Activated CD8-positive, alpha-beta memory T cell treated with anti-CD3 and anti-CD28 coated beads for 36 hours (primary cell): ENCODE measurements at regions not wholly inside any gene's neighbourhood (a gene's known extent, or its start where the extent isn't known, plus 50 kb on each side); places are given as distances from the start of the nearest gene placed in this dataset.
"Not testable (repeated sequence)": the region's sequence is repeated elsewhere in the genome, so short reads cannot be mapped to it uniquely, and the experiment has no call there.

Experiments
- CTCF ChIA-PET: fragments of 350-600 bp; sonication (Branson Sonifier 250); formaldehyde crosslinking; loops from one replicate; lab custom pipeline; 2021; ENCODE audit warnings: antibody characterized with exemption; lab: Charles Lee
- POLR2A ChIA-PET: fragments of 350-600 bp; sonication (Branson Sonifier 250); formaldehyde crosslinking; loops from one replicate; lab custom pipeline; 2021; ENCODE audit warnings: antibody characterized with exemption; lab: Charles Lee

- POLR2A ChIA-PET: no interaction called here
- CTCF ChIA-PET: no interaction called here
Observed at GRCh38 chr3:191148131-191148530, 50.9 kb upstream of the OSTN start.

GRCh38 chr3:191143224-191143623, 55.8 kb upstream of the OSTN start:
- ChIA-PET CTCF (no interaction called here), POLR2A (no interaction called here)

GRCh38 chr3:191141728-191142127, 57.3 kb upstream of the OSTN start:
- CTCF ChIA-PET: no interaction called here

GRCh38 chr3:191139736-191140135, 59.3 kb upstream of the OSTN start:
- CTCF ChIA-PET: no interaction called here

More at GRCh38 chr3:191141728-191142127, 57.3 kb upstream of the OSTN start:
- POLR2A ChIA-PET: no interaction called here

GRCh38 chr3:191138937-191139336, 60.1 kb upstream of the OSTN start:
- ChIA-PET POLR2A (no interaction called here), CTCF (no interaction called here)

More at GRCh38 chr3:191139736-191140135, 59.3 kb upstream of the OSTN start:
- POLR2A ChIA-PET: no interaction called here

- ChIA-PET POLR2A (no interaction called here), CTCF (no interaction called here)
Observed at GRCh38 chr3:191137708-191138107, 61.3 kb upstream of the OSTN start.

GRCh38 chr3:191136347-191136746, 62.7 kb upstream of the OSTN start:
- POLR2A ChIA-PET: no interaction called here

GRCh38 chr3:191135175-191135574, 63.9 kb upstream of the OSTN start:
- POLR2A ChIA-PET: no interaction called here

More at GRCh38 chr3:191136347-191136746, 62.7 kb upstream of the OSTN start:
- CTCF ChIA-PET: no interaction called here

GRCh38 chr3:191133359-191133758, 65.7 kb upstream of the OSTN start:
- ChIA-PET CTCF (no interaction called here), POLR2A (no interaction called here)

More at GRCh38 chr3:191135175-191135574, 63.9 kb upstream of the OSTN start:
- CTCF ChIA-PET: no interaction called here

- POLR2A ChIA-PET: no interaction called here
- CTCF ChIA-PET: no interaction called here
Observed at GRCh38 chr3:191131305-191131704, 67.7 kb upstream of the OSTN start.

GRCh38 chr3:191124891-191125290, 74.2 kb upstream of the OSTN start:
- POLR2A ChIA-PET, CTCF ChIA-PET: not testable (repeated sequence)

- CTCF ChIA-PET: no interaction called here
- POLR2A ChIA-PET: no interaction called here
Observed at GRCh38 chr3:191123946-191124345, 75.1 kb upstream of the OSTN start.

- ChIA-PET CTCF (no interaction called here), POLR2A (no interaction called here)
Observed at GRCh38 chr3:191123231-191123630, 75.8 kb upstream of the OSTN start.

- CTCF ChIA-PET: no interaction called here
- POLR2A ChIA-PET: no interaction called here
Observed at GRCh38 chr3:191120447-191121298, 78.4 kb upstream of the OSTN start.

- POLR2A ChIA-PET: no interaction called here
- CTCF ChIA-PET: no interaction called here
Observed at GRCh38 chr3:191119415-191120295, 79.4 kb upstream of the OSTN start.

- ChIA-PET POLR2A (no interaction called here), CTCF (no interaction called here)
Observed at GRCh38 chr3:191111722-191112121, 87.3 kb upstream of the OSTN start.

- CTCF ChIA-PET: no interaction called here
- POLR2A ChIA-PET: no interaction called here
Observed at GRCh38 chr3:191105418-191105817, 93.6 kb upstream of the OSTN start.

- CTCF ChIA-PET: no interaction called here
- POLR2A ChIA-PET: no interaction called here
Observed at GRCh38 chr3:191100516-191100915, 98.5 kb upstream of the OSTN start.

- POLR2A ChIA-PET: no interaction called here
- CTCF ChIA-PET: no interaction called here
Observed at GRCh38 chr3:191094057-191094845, 104.8 kb upstream of the OSTN start.

- CTCF ChIA-PET: no interaction called here
- POLR2A ChIA-PET: no interaction called here
Observed at GRCh38 chr3:191087391-191087790, 111.7 kb upstream of the OSTN start.
